H9 (cell line): ENCODE measurements at regions not wholly inside any gene's neighbourhood (a gene's known extent, or its start where the extent isn't known, plus 50 kb on each side); places are given as distances from the start of the nearest gene placed in this dataset.

Experiments used
- DNase-seq: peaks from one replicate; pipeline ENCODE4 v3.0.0-alpha.2; 2017
- H2AFZ ChIP-seq: one replicate; pipeline ENCODE4 v1.6.1; 2013; ENCODE audit warnings: mild to moderate bottlenecking, low read length, control low read depth, moderate library complexity
- H2AK5ac ChIP-seq: 2 replicates; pipeline ENCODE4 v1.6.1; 2013; ENCODE audit warnings: low read length, control low read depth, mixed read lengths; ENCODE audit not compliant: insufficient read length
- H2BK120ac ChIP-seq: one replicate; pipeline ENCODE4 v1.6.1; 2013; ENCODE audit warnings: low read depth, mild to moderate bottlenecking, low read length, control low read depth, inconsistent platforms; ENCODE audit not compliant: poor library complexity, severe bottlenecking
- H2BK12ac ChIP-seq: 2 replicates; pipeline ENCODE4 v1.6.1; 2013; ENCODE audit warnings: low read length, control low read depth, mixed read lengths, low read depth; ENCODE audit not compliant: insufficient read length
- H2BK15ac ChIP-seq: 2 replicates; pipeline ENCODE4 v1.6.1; 2013; ENCODE audit warnings: low read depth, low read length, control low read depth
- H2BK20ac ChIP-seq: one replicate; pipeline ENCODE4 v1.6.1; 2013; ENCODE audit warnings: low read depth, mild to moderate bottlenecking, low read length, control low read depth, inconsistent platforms; ENCODE audit not compliant: poor library complexity, severe bottlenecking
- H2BK5ac ChIP-seq: 2 replicates; pipeline ENCODE4 v1.6.1; 2013; ENCODE audit warnings: low read length, control low read depth, mixed read lengths; ENCODE audit not compliant: insufficient read length
- H3K14ac ChIP-seq: 2 replicates; pipeline ENCODE4 v1.6.1; 2013; ENCODE audit warnings: low read length, control low read depth; ENCODE audit not compliant: insufficient read depth
- H3K18ac ChIP-seq: 2 replicates; pipeline ENCODE4 v1.6.1; 2013; ENCODE audit warnings: low read depth, mild to moderate bottlenecking, mixed read lengths, low read length, control low read depth; ENCODE audit not compliant: insufficient read length
- H3K23ac ChIP-seq: 2 replicates; pipeline ENCODE4 v1.6.1; 2013; ENCODE audit warnings: low read length, control low read depth, mixed read lengths, low read depth; ENCODE audit not compliant: insufficient read length
- H3K23me2 ChIP-seq: 2 replicates; pipeline ENCODE4 v1.6.1; 2013; ENCODE audit warnings: low read depth, mild to moderate bottlenecking, mixed read lengths, low read length, control low read depth; ENCODE audit not compliant: insufficient read length, poor library complexity, severe bottlenecking
- H3K27ac ChIP-seq: 2 replicates; pipeline ENCODE4 v1.5.1; 2013; ENCODE audit warnings: low read length, control low read depth, mixed read lengths, low read depth; ENCODE audit not compliant: insufficient read length
- H3K27me3 ChIP-seq: 2 replicates; pipeline ENCODE4 v1.6.1; 2013; ENCODE audit warnings: low read length, control low read depth, inconsistent platforms; ENCODE audit not compliant: insufficient read depth
- H3K4ac ChIP-seq: 2 replicates; pipeline ENCODE4 v1.6.1; 2013; ENCODE audit warnings: low read depth, mild to moderate bottlenecking, control low read depth, inconsistent platforms, low read length, moderate library complexity
- H3K4me1 ChIP-seq: 2 replicates; pipeline ENCODE4 v1.6.1; 2013; ENCODE audit warnings: low read length, control low read depth, inconsistent platforms; ENCODE audit not compliant: insufficient read depth
- H3K4me2 ChIP-seq: 2 replicates; pipeline ENCODE4 v1.6.1; 2013; ENCODE audit warnings: low read length, control low read depth, mixed read lengths; ENCODE audit not compliant: insufficient read length, insufficient read depth
- H3K56ac ChIP-seq: 2 replicates; pipeline ENCODE4 v1.6.1; 2013; ENCODE audit warnings: low read depth, mild to moderate bottlenecking, mixed read lengths, low read length, control low read depth; ENCODE audit not compliant: insufficient read length
- H3K79me1 ChIP-seq: 2 replicates; pipeline ENCODE4 v1.6.1; 2013; ENCODE audit warnings: low read depth, mild to moderate bottlenecking, moderate library complexity, low read length, control low read depth, inconsistent platforms; ENCODE audit not compliant: insufficient read depth, poor library complexity, severe bottlenecking
- H3K79me2 ChIP-seq: 2 replicates; pipeline ENCODE4 v1.6.1; 2013; ENCODE audit warnings: low read length, control low read depth, inconsistent platforms; ENCODE audit not compliant: insufficient read depth
- H3K9ac ChIP-seq: 2 replicates; pipeline ENCODE4 v1.6.1; 2013; ENCODE audit warnings: low read length, control low read depth, mixed read lengths; ENCODE audit not compliant: insufficient read length; ENCODE audit errors: extremely low read depth
- H3K9me3 ChIP-seq: one replicate; pipeline ENCODE4 v1.6.1; 2013; ENCODE audit warnings: low read depth, low read length, inconsistent platforms; ENCODE audit not compliant: control insufficient read depth
- H3T11ph ChIP-seq: one replicate; pipeline ENCODE4 v1.6.1; 2013; ENCODE audit warnings: mild to moderate bottlenecking, low read length, control low read depth, inconsistent platforms
- H4K20me1 ChIP-seq: one replicate; pipeline ENCODE4 v1.6.1; 2013; ENCODE audit not compliant: control insufficient read depth, insufficient read length, insufficient read depth
- H4K5ac ChIP-seq: 2 replicates; pipeline ENCODE4 v1.6.1; 2013; ENCODE audit warnings: low read depth, mild to moderate bottlenecking, mixed read lengths, low read length, control low read depth; ENCODE audit not compliant: insufficient read length
- H4K8ac ChIP-seq: replicated peaks from 2 replicates; pipeline ENCODE4 v1.6.1; 2013; ENCODE audit warnings: low read length, control low read depth, mixed read lengths, low read depth; ENCODE audit not compliant: insufficient read length
- H4K91ac ChIP-seq: 2 replicates; pipeline ENCODE4 v1.6.1; 2013; ENCODE audit warnings: low read depth, mild to moderate bottlenecking, moderate library complexity, mixed read lengths, low read length, control low read depth; ENCODE audit not compliant: insufficient read length
- H3K27ac Mint-ChIP-seq, 3 experiments: 2 replicates in 2 of 3; 3 replicates in 1 of 3; pipeline ENCODE4 v1.8.0; 2020 to 2021; ENCODE audit warnings: mixed read lengths in 3 of 3, mild to moderate bottlenecking in 1 of 3, moderate library complexity in 1 of 3
- H3K27me3 Mint-ChIP-seq: 2 replicates; pipeline ENCODE4 v1.8.0; 2021; ENCODE audit warnings: low read depth, mild to moderate bottlenecking, moderate library complexity, mixed read lengths
- H3K36me3 Mint-ChIP-seq, 3 experiments: 2 replicates in 2 of 3; 3 replicates in 1 of 3; pipeline ENCODE4 v1.8.0; 2020 to 2021; ENCODE audit warnings: low read depth in 3 of 3, mixed read lengths in 3 of 3; ENCODE audit not compliant: insufficient read depth in 1 of 3
- H3K4me1 Mint-ChIP-seq, 2 experiments: 2 replicates each; pipeline ENCODE4 v1.8.0; 2020; ENCODE audit warnings: mixed read lengths in 2 of 2
- H3K4me3 Mint-ChIP-seq, 2 experiments: 2 replicates in 1 of 2; 3 replicates in 1 of 2; pipeline ENCODE4 v1.8.0; 2020 to 2021; ENCODE audit warnings: mild to moderate bottlenecking in 2 of 2, mixed read lengths in 2 of 2, moderate library complexity in 1 of 2
- H3K9me3 Mint-ChIP-seq, 2 experiments: 2 replicates in 1 of 2; 3 replicates in 1 of 2; pipeline ENCODE4 v1.8.0; 2020; ENCODE audit warnings: mild to moderate bottlenecking in 2 of 2, mixed read lengths in 2 of 2, moderate library complexity in 1 of 2
- WGBS: extraction: QIAGEN DNeasy Blood & Tissue Kit; methylation state at CpG from one replicate; pipeline ENCODE4 v1.1.7; 2013; ENCODE audit warnings: missing lambda C conversion rate, low lambda C conversion rate, mixed read lengths; ENCODE audit not compliant: insufficient read length; ENCODE audit errors: extremely low coverage; 5-methylcytosine and 5-hydroxymethylcytosine counted together
- TF ChIP-seq, protein P1 (sequence below): fragments of 200-600 bp; sonication (generic); conservative IDR thresholded peaks from 3 replicates; pipeline ENCODE4 v1.8.0; 2021; ENCODE audit warnings: antibody characterized with exemption, mild to moderate bottlenecking

- Histone ChIP-seq H3K23me2 (peaks cover 5% of the 10 kb centered on the region), H3K79me2 (no peaks in the 10 kb centered on the region), H4K8ac (no peak overlapping the region), H3K27ac (no peak overlapping the region), H3K9ac (no peak overlapping the region), H3K4ac (no peak overlapping the region), H3K4me2 (peak overlapping the region; percentile 15), H3K79me1 (no peaks in the 10 kb centered on the region), H3K56ac (no peak overlapping the region), H3K23ac (no peak overlapping the region), H2BK120ac (no peak overlapping the region), H3T11ph (no peak overlapping the region), H3K9me3 (no peaks in the 10 kb centered on the region), H4K5ac (no peak overlapping the region), H3K14ac (no peak overlapping the region), H3K18ac (no peak overlapping the region), H2BK20ac (no peak overlapping the region), H2BK5ac (no peak overlapping the region), H3K27me3 (peaks cover 5% of the 10 kb centered on the region; the same call in 1 of the 2 replicates), H4K20me1 (no peaks in the 10 kb centered on the region), H2AFZ (no peak overlapping the region), H2BK15ac (no peak overlapping the region), H3K4me1 (peaks cover 5% of the 10 kb centered on the region; the same call in 1 of the 2 replicates), H2AK5ac (no peak overlapping the region), H4K91ac (no peak overlapping the region), H2BK12ac (no peak overlapping the region)
- peak overlapping the region; percentile 60 to 76 for H3K4me3 Mint-ChIP-seq
- H3K9me3 Mint-ChIP-seq: peaks cover 2 to 3% of the 10 kb centered on the region in 2 experiments; a peak in 2 of 5 replicates
- H3K27me3 Mint-ChIP-seq: peaks cover 84% of the 10 kb centered on the region
- peak; percentile 93 for DNase-seq
- peak overlapping the region in 2 of 3 experiments; percentile 45 to 54; a peak in 3 of 7 replicates for H3K27ac Mint-ChIP-seq
- peaks cover 0 to 2% (median 0%) of the 10 kb centered on the region in 3 experiments; a peak in 1 of 7 replicates for H3K36me3 Mint-ChIP-seq
- WGBS: no CpG with 5 or more reads among the region's 19 CpGs
- TF ChIP-seq, protein P1, sequence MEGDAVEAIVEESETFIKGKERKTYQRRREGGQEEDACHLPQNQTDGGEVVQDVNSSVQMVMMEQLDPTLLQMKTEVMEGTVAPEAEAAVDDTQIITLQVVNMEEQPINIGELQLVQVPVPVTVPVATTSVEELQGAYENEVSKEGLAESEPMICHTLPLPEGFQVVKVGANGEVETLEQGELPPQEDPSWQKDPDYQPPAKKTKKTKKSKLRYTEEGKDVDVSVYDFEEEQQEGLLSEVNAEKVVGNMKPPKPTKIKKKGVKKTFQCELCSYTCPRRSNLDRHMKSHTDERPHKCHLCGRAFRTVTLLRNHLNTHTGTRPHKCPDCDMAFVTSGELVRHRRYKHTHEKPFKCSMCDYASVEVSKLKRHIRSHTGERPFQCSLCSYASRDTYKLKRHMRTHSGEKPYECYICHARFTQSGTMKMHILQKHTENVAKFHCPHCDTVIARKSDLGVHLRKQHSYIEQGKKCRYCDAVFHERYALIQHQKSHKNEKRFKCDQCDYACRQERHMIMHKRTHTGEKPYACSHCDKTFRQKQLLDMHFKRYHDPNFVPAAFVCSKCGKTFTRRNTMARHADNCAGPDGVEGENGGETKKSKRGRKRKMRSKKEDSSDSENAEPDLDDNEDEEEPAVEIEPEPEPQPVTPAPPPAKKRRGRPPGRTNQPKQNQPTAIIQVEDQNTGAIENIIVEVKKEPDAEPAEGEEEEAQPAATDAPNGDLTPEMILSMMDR: no peak
- H3K4me1 Mint-ChIP-seq: peaks cover 49 to 54% of the 10 kb centered on the region in 2 experiments
These were observed 208.7 kb upstream of the PHYHIPL start for GRCh38 chr10:58967551-58968388.
